ENCODE measurements at regions not wholly inside any gene's neighbourhood (a gene's known extent, or its start where the extent isn't known, plus 50 kb on each side); places are given as distances from the start of the nearest gene placed in this dataset.
"Not testable (repeated sequence)": the region's sequence is repeated elsewhere in the genome, so short reads cannot be mapped to it uniquely, and the experiment has no call there.

DNA sequence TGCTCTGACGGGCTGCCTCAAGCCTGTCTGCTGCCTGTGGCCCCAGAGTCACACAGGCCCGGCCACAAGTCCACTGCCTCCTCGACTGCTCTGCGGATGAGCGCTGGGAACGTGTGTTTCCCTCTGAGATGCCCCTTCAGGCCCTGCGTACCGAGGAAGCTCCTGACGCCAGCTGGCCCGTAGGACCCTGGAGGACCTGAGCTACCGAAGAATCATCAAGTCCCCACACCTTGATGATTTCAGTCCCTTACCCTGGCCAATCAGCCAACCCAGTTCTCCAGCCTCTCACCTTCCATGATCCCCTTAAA lies 96.6 kb upstream of the LRPAP1 start:
- no peak for DNase-seq (ENCODE audit: low read depth, low spot score)
- H3K4me3 ChIP-seq (ENCODE audit: low read length), result no peak overlapping the region

DNA sequence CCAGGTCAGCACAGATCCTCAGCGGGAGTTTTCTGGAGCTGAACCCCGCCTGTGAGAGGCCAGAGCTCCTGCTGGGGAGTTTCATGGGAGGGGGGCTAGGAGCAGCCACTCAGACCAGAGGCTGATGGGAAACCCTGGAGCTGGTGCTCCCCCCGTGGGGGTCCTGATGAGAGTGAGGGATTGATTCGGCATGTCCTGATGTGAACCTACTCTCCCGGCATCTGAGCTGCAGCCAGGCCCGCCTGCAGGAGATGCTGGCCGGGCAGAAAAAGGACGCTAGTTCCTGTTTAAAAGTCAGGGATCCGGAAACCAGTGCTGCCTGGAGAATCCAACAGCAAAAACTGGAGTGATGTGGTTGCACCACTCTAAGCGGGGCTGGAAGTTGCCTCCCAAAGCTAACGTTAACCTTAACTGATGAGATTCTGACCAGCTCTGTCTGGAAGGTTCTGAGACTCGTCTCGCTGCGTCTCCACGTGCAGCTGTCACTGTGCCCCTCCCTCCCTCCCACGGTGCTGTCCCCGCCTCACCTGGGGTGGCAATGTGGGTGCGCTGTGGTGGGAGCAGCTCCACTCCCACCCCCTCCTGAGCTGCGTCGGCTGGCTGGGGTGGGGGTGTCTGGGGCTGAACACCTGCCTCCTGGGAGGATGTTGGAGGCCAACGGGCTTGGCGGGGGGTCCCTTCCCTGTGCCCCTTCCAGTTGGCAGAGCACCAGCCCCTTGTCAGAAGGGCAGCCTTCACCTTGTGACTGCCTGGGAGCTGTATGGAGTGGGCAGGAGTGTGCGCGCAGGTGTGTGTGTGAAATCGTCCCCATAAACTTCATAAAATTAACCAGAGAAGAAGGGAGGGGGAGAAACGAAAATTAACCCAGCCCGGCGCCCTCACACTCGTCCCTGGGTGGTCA lies 96.0 kb upstream of the LRPAP1 start:
- H3K4me3 ChIP-seq (ENCODE audit: low read length); DNase-seq (ENCODE audit: low read depth, low spot score): not testable (repeated sequence)

DNA sequence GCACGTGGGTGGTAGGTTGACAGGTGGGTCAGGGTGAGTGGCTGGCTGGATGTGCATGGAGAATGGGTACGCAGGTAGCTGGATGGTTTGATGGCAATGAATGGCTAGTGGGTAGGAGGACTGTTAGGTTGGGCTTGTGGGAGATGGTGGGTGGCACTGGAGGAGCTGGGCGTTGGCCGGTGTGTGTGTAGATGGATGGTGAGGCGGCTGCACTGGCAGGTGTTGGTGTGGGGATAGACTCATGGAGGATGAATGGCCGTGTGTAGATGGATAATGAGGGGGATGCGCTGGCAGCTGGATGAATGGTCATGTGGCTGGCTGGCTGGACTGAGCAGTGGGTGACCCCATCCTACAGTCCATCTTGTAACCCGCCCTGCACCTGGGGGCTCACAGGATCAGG lies 95.2 kb upstream of the LRPAP1 start:
- H3K4me3 ChIP-seq (ENCODE audit: low read length); DNase-seq (ENCODE audit: low read depth, low spot score): not testable (repeated sequence)

DNA sequence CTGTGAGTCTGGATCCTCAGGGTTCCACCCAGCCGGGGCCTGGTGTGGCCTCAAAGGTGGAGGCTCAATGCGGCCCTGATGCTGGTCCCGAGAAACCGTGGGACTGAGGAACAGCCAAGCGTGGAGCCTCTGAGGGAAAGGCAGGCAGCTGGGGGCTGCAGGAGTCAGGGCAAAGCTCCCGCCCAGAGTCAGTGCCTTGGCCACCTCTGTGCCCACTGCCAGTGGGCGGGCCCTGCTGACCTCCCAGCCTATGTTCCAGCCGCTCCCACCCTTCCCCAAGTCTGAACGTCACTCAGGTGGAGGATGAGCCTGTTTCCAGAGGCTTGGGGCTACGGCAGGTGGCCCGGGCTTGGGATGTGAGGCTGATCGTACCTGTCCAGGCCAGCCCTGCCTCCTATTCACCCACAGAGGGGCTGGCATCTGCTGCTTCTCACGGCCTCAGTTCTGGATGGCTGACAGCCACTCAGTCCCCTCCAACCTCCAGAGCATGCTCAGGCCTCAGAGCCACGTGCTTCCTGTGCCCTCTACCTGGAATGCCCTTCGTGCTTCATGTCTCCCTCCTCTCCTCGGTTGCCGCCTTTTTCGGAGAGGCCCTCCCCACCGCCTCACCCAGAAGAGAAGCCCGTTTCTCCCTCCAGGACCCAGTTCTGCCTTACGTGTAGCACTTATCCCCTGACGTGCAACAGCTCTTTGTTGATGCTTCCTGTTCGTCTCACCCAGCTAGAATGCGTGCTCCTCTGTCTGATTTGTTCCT lies 94.1 kb upstream of the LRPAP1 start:
- H3K4me3 ChIP-seq (ENCODE audit: low read length); DNase-seq (ENCODE audit: low read depth, low spot score): not testable (repeated sequence)

DNA sequence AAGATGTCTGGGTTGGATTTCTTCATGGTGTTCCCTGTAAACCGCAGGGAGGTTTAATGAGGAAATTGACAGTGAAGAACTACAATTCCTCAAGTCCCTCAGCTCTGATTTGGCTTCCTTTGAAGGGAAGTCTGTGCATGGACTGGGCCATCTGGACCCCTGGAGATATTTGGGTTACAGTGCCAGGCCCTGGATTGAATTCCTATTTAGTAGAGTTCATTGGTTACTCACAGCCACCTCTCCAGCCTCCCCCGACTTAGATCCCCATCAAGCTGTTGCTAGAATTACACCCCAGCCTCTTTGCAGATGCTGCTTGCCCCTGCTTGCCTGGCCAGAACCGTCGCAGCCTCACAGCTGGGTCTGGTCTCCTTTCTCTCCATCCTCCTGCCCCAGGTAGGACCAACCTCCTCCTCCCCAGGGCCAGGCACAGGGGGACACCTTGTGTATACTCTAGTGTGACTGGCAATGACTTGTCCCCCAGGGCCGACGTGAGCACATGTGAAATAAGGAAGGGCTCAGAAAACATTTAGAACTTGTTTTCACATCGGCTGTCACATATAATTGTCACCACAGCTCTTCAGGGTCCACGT lies 93.2 kb upstream of the LRPAP1 start:
- not testable (repeated sequence) for DNase-seq (ENCODE audit: low read depth, low spot score); H3K4me3 ChIP-seq (ENCODE audit: low read length)

DNA sequence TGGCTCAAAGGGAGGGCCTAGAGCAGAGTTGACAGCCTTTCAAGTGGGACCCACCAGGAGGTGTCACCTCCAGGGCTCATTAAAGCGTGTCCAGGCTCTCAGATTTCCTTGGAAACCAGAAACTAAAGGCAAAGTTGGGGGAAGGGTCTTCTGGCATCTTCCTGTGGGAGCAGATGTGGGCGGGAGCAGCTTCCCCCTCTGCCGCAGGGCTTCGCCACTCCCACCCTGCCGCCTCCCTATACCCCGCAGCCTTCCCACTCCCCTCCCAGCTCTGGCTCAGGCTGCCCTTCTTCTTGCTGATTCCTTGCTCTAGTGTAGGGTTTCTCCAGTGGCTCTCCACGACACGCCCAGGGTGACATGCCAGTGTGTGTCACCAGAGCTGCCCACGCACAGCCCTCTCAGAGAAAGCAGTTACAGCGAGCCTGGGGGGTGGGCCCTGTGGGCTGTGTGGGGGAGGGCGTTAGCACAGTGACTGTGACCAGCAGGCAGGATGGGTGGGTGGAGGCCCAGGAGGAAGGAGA lies 91.6 kb upstream of the LRPAP1 start:
- H3K4me3 ChIP-seq (ENCODE audit: low read length); DNase-seq (ENCODE audit: low read depth, low spot score): not testable (repeated sequence)

DNA sequence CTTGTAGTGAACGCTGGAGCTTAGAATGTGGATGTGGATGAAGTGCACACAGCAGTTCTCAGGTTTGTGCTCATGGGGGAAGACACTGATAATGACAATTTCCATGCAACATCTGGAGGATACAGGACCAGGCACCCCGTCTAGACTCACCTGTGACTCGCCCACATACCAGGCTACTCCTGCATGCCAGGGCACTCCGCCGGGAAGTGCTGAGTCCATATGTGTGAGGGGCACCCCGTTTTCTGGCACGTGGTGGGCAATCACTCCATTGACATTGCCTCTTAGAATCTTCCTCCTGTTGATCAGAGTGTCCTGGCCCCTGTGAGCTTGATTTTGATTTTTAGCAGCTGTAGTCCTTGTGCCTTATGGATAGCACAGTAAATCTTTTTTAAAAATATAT lies 90.9 kb upstream of the LRPAP1 start:
- DNase-seq (ENCODE audit: low read depth, low spot score), result no peak
- H3K4me3 ChIP-seq (ENCODE audit: low read length), result no peak overlapping the region

DNA sequence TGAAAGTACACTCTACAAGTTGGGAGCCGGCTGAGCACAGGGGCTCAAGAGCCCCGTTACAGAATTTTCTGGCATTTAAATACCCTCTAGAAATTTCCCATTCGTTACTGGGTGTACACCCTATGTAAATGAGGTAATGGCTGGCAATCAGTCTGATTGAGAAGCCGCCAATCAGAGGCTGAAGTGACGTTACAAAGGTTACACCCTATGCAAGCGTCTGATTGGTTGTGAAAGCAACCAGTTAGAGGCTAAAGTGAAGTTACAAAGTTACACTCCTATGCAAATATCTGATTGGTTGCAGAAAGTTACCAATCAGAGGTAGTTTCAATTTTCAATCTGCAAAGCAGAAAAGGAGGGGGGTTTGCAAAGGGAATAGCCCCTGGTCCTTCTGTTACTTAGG lies 88.1 kb upstream of the LRPAP1 start:
- not testable (repeated sequence) for H3K4me3 ChIP-seq (ENCODE audit: low read length)
- peak; percentile 32 for DNase-seq (ENCODE audit: low read depth, low spot score)

DNA sequence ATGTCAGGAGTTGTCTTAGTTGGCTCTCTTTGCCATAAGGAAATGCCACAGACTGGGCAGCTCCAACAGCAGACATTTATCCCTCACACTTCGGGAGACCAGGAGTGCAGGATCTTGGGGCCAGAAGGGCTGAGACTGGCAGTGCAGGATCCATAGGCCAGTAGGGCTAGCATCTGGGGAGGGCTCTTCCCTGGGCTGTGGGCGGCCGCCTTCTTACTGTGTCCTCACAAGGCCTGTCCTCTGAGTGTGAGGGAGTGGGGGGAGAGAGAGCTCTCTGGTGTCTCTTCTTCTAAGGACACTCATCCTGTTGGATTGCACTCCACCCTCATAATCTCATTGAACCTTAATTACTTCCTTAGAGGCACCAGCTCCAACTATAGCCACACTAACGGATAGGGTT lies 87.5 kb upstream of the LRPAP1 start:
- not testable (repeated sequence) for H3K4me3 ChIP-seq (ENCODE audit: low read length); DNase-seq (ENCODE audit: low read depth, low spot score)

DNA sequence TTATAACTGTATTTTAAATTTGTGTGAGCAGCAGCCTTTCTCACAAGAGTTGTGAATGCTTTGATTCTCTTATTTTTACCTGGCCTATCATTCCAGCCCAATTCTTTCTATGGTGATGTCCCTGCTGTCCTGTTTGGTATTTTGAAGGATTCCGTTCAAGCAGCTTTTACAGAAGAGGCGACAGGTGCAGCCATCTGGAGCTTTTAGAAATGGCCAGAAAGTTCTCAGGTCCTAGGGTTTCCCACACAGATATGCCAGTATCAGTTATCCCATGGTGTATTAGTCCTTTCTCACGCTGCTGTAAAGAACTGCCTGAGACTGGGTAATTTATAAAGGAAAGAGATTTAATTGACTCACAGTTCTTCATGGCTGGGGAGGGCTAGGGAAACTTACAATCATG lies 86.1 kb upstream of the LRPAP1 start:
- not testable (repeated sequence) for DNase-seq (ENCODE audit: low read depth, low spot score)

DNA sequence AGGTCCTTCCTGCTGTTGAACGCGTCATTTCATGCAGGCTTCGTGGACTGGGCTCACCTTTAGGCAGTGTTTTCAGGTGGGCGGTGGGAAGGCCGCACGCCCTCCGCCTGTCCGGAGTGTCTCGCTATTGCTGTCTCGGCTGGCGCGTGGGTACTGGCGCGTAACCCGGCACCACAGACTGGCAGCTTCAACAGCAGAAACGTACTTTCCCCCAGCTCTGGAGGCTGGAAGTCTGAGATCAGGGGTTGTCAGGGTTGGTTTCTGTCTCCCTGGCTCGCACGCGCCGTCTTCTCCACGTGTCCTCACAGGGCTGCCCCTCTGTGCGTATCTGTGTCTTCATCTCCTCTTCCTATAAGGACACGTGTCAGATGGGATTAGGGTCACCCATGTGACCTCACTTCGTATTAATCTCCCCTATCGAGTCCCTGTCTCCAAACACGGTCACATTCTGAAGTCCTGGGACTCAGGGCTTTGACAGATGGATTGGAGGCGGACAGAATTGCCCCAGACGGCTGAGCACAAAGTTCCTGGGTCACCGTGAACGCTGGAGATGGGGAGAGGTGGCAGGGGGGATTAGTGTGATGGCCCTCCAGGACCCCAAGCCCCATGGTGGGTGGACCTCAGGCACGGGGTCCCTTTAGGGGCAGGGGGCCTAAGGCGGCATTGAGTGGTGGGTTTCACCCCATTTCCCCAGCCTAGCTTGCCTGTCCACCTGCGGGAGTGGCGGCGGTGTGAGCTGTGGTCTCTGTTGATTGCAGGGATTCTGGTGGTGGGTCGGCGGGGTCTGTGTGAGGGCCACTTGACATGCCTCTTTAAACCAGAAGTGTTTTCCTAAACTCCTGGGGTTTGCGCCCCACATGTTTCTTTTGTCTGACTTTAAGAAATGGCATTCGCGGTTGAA lies 83.4 kb upstream of the LRPAP1 start:
- H3K4me3 ChIP-seq (ENCODE audit: low read length), result no peak overlapping the region
- no peak for DNase-seq (ENCODE audit: low read depth, low spot score)

More for the DNA sequence above, 86.1 kb upstream of the LRPAP1 start:
- not testable (repeated sequence) for H3K4me3 ChIP-seq (ENCODE audit: low read length)

DNA sequence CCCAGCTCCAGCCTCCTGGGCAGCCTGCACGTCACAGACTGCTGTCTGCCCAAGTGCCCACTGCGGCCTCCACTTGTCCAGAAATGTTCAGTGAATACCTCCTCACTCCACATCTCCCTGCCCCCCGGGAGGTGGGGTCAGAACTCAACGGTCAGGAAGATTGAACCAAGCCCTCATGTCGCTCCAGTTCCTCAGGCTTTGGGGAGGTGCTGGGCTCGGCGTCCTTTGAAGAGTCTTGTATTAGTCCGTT lies 82.4 kb upstream of the LRPAP1 start:
- no peak for DNase-seq (ENCODE audit: low read depth, low spot score)
- H3K4me3 ChIP-seq (ENCODE audit: low read length), result no peak overlapping the region

DNA sequence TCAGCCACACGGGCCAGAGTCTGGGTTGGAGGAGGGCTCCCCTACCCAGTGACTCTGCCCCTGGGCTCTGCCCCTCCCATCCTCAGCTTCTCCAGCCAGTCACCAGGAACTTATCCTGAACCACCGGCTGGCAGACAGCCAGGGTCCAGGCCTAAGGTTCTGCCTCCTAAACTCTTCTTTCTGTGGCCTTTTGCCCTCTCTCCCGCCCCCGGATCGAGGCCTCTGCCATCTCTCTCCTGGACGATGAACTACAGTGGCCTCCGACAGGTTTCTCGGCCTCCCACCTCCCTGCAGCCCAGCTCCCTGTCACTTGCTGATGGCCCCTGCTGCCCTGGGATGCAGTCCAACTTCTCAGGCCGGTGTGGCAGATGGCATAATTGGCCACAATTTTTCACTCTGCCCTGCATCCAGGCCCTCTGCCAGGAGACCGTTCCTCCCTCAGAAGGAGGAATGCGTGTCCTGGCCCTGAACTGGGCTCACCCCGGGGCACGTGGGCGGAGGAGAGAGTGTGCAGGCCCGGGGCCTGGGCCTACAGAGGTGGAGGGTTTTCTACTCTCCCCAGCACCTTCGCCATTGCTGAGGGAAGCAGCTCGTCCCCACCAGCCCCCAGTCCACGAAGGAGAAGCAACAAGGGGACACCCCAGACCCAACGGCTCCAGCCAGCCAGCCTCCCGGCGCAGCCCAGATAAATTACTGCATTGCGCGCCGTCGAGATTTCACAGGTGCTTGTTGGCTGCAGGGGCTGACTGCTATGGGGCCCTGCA lies 81.9 kb upstream of the LRPAP1 start:
- no peak overlapping the region for H3K4me3 ChIP-seq (ENCODE audit: low read length)
- no peak for DNase-seq (ENCODE audit: low read depth, low spot score)

DNA sequence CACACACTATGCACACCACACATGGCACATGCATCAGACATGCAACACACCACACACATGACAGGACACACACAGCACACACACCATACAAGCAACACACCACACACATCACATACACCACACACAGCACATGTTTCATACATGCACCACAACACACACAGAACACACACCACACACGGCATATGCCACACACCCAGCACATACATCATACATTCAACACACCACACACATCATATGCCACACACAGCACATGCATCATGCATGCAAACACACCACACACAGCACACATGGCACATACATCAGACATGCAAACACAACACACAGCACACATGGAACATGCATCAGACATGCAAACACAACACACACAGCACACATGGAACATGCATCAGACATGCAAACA lies 80.7 kb upstream of the LRPAP1 start:
- DNase-seq (ENCODE audit: low read depth, low spot score), result no peak
- H3K4me3 ChIP-seq (ENCODE audit: low read length), result no peak overlapping the region

DNA sequence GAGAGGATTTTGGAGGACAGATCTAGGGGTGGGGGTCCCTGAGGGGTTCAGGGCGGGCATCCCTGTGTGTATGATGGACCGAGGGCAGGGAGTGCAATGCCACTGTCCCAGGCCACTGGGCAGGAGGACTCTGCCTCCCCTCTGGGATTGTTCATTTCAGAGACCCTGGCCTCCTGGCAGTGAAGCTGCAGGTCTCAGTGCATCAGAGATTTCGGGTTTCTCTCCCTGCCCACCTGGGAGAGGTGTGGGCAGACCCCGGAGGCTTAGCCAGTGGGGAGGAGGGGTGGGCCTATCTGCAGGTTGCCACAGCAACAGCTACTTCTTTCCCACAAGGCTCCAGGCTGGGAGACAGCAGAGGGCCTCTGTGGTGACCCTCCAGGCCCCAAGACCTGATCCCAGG lies 80.1 kb upstream of the LRPAP1 start:
- H3K4me3 ChIP-seq (ENCODE audit: low read length), result no peak overlapping the region
- DNase-seq (ENCODE audit: low read depth, low spot score), result no peak

DNA sequence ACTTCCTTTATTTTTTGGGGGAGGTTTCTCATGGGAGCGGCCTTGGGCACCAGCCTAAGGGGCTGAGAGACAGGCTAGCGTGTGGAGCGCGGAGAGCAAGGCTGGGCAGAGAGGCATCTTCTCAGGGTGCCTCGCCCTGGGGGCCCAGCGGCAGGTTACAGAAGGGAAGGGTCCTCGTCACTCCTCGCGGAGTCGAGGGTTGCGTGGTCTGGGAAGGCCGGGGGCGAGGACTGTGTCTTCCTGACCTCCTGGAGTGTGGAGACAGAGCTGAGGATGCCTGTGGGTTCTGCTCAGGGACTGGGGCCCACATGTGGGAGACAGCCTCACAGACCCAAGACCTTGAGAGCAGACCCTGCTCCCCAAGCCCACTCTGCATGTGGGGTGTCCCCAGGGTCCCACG lies 79.6 kb upstream of the LRPAP1 start:
- no peak overlapping the region for H3K4me3 ChIP-seq (ENCODE audit: low read length)
- no peak for DNase-seq (ENCODE audit: low read depth, low spot score)

DNA sequence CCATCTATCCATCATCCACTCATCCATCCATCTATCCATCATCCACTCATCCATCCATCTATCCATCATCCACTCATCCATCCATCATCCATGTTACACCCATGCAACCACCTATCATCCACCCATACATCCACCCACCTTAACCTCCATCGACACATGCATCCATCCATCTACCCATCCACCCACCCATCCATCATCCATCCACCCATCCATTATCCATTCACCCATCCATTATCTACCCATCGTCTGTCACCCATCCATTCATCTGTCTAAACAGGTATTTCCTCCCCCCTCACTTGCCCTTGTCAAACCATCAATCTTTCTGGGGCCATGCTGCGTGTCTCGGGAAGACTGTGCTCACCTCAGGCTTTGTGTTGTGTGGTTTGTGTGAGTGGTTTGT lies 78.6 kb upstream of the LRPAP1 start:
- not testable (repeated sequence) for H3K4me3 ChIP-seq (ENCODE audit: low read length)

DNA sequence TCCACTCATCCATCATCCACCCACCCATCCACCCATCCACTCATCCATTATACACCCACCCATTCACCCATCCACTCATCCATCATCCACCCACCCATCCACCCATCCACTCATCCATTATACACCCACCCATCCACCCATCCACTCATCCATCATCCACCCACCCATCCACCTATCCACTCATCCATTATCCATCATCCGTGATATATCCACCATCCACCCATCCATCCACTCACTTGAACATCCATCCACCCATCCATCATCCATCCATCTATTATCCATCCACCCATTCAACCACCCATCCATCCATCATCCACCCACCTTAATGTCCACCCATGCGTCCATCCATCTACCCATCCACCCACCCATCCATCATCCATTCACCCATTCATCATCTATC lies 77.7 kb upstream of the LRPAP1 start:
- H3K4me3 ChIP-seq (ENCODE audit: low read length); DNase-seq (ENCODE audit: low read depth, low spot score): not testable (repeated sequence)

More for the DNA sequence above, 78.6 kb upstream of the LRPAP1 start:
- not testable (repeated sequence) for DNase-seq (ENCODE audit: low read depth, low spot score)
